Kidney (tissue), 13 donors: ENCODE measurements at regions not wholly inside any gene's neighbourhood (a gene's known extent, or its start where the extent isn't known, plus 50 kb on each side); places are given as distances from the start of the nearest gene placed in this dataset.

Experiments used
- DNase-seq, 5 donors: peaks; one replicate each; pipeline ENCODE4 v3.0.0-alpha.2; 2013 to 2020
- FAIRE-seq: peaks from 2 replicates; lab custom pipeline; 2012; peaks lifted over from hg19 to GRCh38; lab: Jason Lieb, UNC
- H3K27ac ChIP-seq, 2 donors: one replicate each; pipeline ENCODE4 v1.7.0; 2013; ENCODE audit warnings: low read depth in 2 of 2, low read length in 2 of 2, inconsistent platforms in 1 of 2
- H3K27me3 ChIP-seq: one replicate; pipeline ENCODE4 v1.7.1; 2013; ENCODE audit warnings: low read length, inconsistent platforms; ENCODE audit not compliant: control insufficient read depth, insufficient read depth
- H3K36me3 ChIP-seq, 3 donors: one replicate each; pipeline versions ENCODE4 v1.7.0 to v1.7.1; 2013; ENCODE audit warnings: low read length in 3 of 3, control low read depth in 1 of 3, inconsistent platforms in 1 of 3; ENCODE audit not compliant: insufficient read depth in 3 of 3, control insufficient read depth in 2 of 3
- H3K4me1 ChIP-seq, 3 donors: one replicate each; pipeline versions ENCODE4 v1.7.0 to v1.7.1; 2013; ENCODE audit warnings: low read length in 3 of 3, inconsistent platforms in 1 of 3, low read depth in 1 of 3; ENCODE audit not compliant: control insufficient read depth in 2 of 3, insufficient read depth in 2 of 3
- H3K4me3 ChIP-seq, 3 donors: one replicate each; pipeline versions ENCODE4 v1.7.0 to v1.8.1; 2013; ENCODE audit warnings: low read length in 3 of 3, control low read depth in 1 of 3, inconsistent platforms in 1 of 3
- H3K9ac ChIP-seq, 3 donors: one replicate each; pipeline versions ENCODE4 v1.7.0 to v1.7.1; 2013; ENCODE audit warnings: low read length in 3 of 3, control low read depth in 1 of 3, inconsistent platforms in 1 of 3
- H3K9me3 ChIP-seq, 3 donors: one replicate each; pipeline versions ENCODE4 v1.7.0 to v1.7.1; 2013; ENCODE audit warnings: low read length in 3 of 3, control low read depth in 1 of 3, inconsistent platforms in 1 of 3; ENCODE audit not compliant: control insufficient read depth in 2 of 3, insufficient read depth in 1 of 3
- CTCF ChIP-seq: IDR thresholded peaks from 3 replicates; pipeline ENCODE4 v1.5.1; 2012; ENCODE audit warnings: mild to moderate bottlenecking, moderate library complexity, borderline replicate concordance; ENCODE audit not compliant: insufficient read depth; ENCODE audit errors: extremely low read depth
- intact Hi-C: fragments of 100-400 bp; cut with DNase I; formaldehyde crosslinking; loops from one replicate; pipeline ENCODE4 v1.11.1; 2022
- donor health status: control.
- donor health status: control.
- donor health status: control.
- donor health status: control.
- donor health status: control.
- donor health status: DM: yes; HTN: yes; CAD: no.
- donor health status: Normal renal cell carcinoma (clear cell type).

- Histone ChIP-seq H3K4me3 (no peak overlapping the region), H3K27me3 (no peaks in the 10 kb centered on the region), H3K9me3 (no peaks in the 10 kb centered on the region), H3K27ac (no peak overlapping the region), H3K9ac (no peak overlapping the region), H3K4me1 (no peaks in the 10 kb centered on the region), H3K36me3 (no peaks in the 10 kb centered on the region)
- no peak for TF ChIP-seq CTCF
- no peak for FAIRE-seq
- intact Hi-C loops: no loop called here
- no peak for DNase-seq
Observed at GRCh38 chr1:105210747-105211146, 1461.0 kb downstream of the AMY1C start.

GRCh38 chr1:105231378-105231777 lies 1481.7 kb downstream of the AMY1C start:
- Histone ChIP-seq H3K27me3 (no peaks in the 10 kb centered on the region), H3K4me1 (no peaks in the 10 kb centered on the region), H3K36me3 (no peaks in the 10 kb centered on the region), H3K9ac (no peak overlapping the region), H3K9me3 (peaks cover 0 to 3% (median 0%) of the 10 kb centered on the region in 3 donors), H3K27ac (no peak overlapping the region), H3K4me3 (no peak overlapping the region)
- DNase-seq (no peak), FAIRE-seq (no peak)
- intact Hi-C loops: no loop called here
- TF ChIP-seq CTCF: no peak

DNA sequence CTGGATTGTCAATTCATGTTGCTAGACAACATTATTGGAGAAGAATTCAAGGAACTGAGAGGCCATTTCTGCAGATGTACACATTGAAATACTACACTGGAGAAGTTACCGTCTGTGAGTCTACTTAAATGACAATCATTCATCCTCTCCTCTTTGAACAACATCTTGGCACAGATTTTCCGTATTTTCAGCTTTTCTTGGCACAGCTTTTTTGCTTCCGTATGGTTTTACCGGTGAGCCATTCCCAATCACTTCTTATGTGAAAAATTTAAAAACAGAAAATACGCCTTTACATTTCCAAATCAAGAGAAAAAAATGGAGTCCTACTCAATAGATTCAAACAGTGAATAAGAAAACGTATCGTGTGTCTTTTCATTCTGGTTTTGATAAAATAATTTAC lies 1493.7 kb downstream of the AMY1C start:
- Histone ChIP-seq H3K27me3 (no peaks in the 10 kb centered on the region), H3K36me3 (no peaks in the 10 kb centered on the region), H3K9ac (no peak overlapping the region), H3K27ac (no peak overlapping the region), H3K4me3 (no peak overlapping the region), H3K4me1 (no peaks in the 10 kb centered on the region), H3K9me3 (no peaks in the 10 kb centered on the region)
- FAIRE-seq: no peak
- intact Hi-C loops: no loop called here
- TF ChIP-seq CTCF: no peak
- DNase-seq: no peak

- Histone ChIP-seq H3K4me1 (no peaks in the 10 kb centered on the region), H3K36me3 (no peaks in the 10 kb centered on the region), H3K27ac (no peak overlapping the region), H3K27me3 (no peaks in the 10 kb centered on the region), H3K9ac (no peak overlapping the region), H3K9me3 (no peaks in the 10 kb centered on the region), H3K4me3 (no peak overlapping the region)
- DNase-seq: no peak
- TF ChIP-seq CTCF: no peak
- FAIRE-seq: no peak
- intact Hi-C loops: no loop called here
Observed at GRCh38 chr1:105243969-105244368, 1494.3 kb downstream of the AMY1C start.
